ENCODE measurements at regions not wholly inside any gene's neighbourhood (a gene's known extent, or its start where the extent isn't known, plus 50 kb on each side); places are given as distances from the start of the nearest gene placed in this dataset.
A peak's percentile ranks its signal among the peaks of the same experiment; 100 is the strongest.

- TF ChIP-seq MYC (IDR thresholded peaks at IDR 0.05; ENCODE audit: low read depth, low read length) (no peak), MAX (IDR thresholded peaks at IDR 0.05; ENCODE audit: low read depth, low read length) (no peak), POLR2A (IDR thresholded peaks at IDR 0.05; ENCODE audit: extremely low read depth, insufficient read length) (no peak), CTCF (IDR thresholded peaks at IDR 0.05; ENCODE audit: low read depth, low read length) (no peak)
- no peak overlapping the region for H3K4me3 ChIP-seq (ENCODE audit: low read depth, low read length)
- DNase-seq (ENCODE audit: low read depth) = no peak
Observed at GRCh38 chr1:203954293-203954692, 92.9 kb downstream of the SNRPE start.

- DNase-seq (ENCODE audit: low read depth) = peak; percentile 87
Observed at GRCh38 chr1:203954788-203955552, 93.6 kb downstream of the SNRPE start.

GRCh38 chr1:203968761-203969160 is 104.2 kb upstream of the SOX13 start:
- TF ChIP-seq MYC (IDR thresholded peaks at IDR 0.05; ENCODE audit: low read depth, low read length) (no peak), MAX (IDR thresholded peaks at IDR 0.05; ENCODE audit: low read depth, low read length) (no peak), CTCF (IDR thresholded peaks at IDR 0.05; ENCODE audit: low read depth, low read length) (no peak), POLR2A (IDR thresholded peaks at IDR 0.05; ENCODE audit: extremely low read depth, insufficient read length) (no peak)
- no peak overlapping the region for H3K4me3 ChIP-seq (ENCODE audit: low read depth, low read length)
- no peak for DNase-seq (ENCODE audit: low read depth)

More at GRCh38 chr1:203954788-203955552, 93.6 kb downstream of the SNRPE start:
- no peak overlapping the region for H3K4me3 ChIP-seq (ENCODE audit: low read depth, low read length)
- no peak for TF ChIP-seq CTCF (IDR thresholded peaks at IDR 0.05; ENCODE audit: low read depth, low read length)

GRCh38 chr1:203969846-203970245 is 103.1 kb upstream of the SOX13 start:
- no peak overlapping the region for H3K4me3 ChIP-seq (ENCODE audit: low read depth, low read length)
- TF ChIP-seq POLR2A (IDR thresholded peaks at IDR 0.05; ENCODE audit: extremely low read depth, insufficient read length) = no peak
- TF ChIP-seq MYC (IDR thresholded peaks at IDR 0.05; ENCODE audit: low read depth, low read length) = no peak
- TF ChIP-seq CTCF (IDR thresholded peaks at IDR 0.05; ENCODE audit: low read depth, low read length) = no peak
- no peak for TF ChIP-seq MAX (IDR thresholded peaks at IDR 0.05; ENCODE audit: low read depth, low read length)
- no peak for DNase-seq (ENCODE audit: low read depth)

- no peak for DNase-seq (ENCODE audit: low read depth)
- H3K4me3 ChIP-seq (ENCODE audit: low read depth, low read length) = no peak overlapping the region
- TF ChIP-seq POLR2A (IDR thresholded peaks at IDR 0.05; ENCODE audit: extremely low read depth, insufficient read length) = no peak
- TF ChIP-seq MYC (IDR thresholded peaks at IDR 0.05; ENCODE audit: low read depth, low read length) = no peak
- TF ChIP-seq CTCF (IDR thresholded peaks at IDR 0.05; ENCODE audit: low read depth, low read length) = no peak
- no peak for TF ChIP-seq MAX (IDR thresholded peaks at IDR 0.05; ENCODE audit: low read depth, low read length)
Observed at GRCh38 chr1:203985044-203985443, 87.9 kb upstream of the SOX13 start.

- no peak overlapping the region for H3K4me3 ChIP-seq (ENCODE audit: low read depth, low read length)
- DNase-seq (ENCODE audit: low read depth) = no peak
- TF ChIP-seq MYC (IDR thresholded peaks at IDR 0.05; ENCODE audit: low read depth, low read length) (no peak), POLR2A (IDR thresholded peaks at IDR 0.05; ENCODE audit: extremely low read depth, insufficient read length) (no peak), CTCF (IDR thresholded peaks at IDR 0.05; ENCODE audit: low read depth, low read length) (no peak), MAX (IDR thresholded peaks at IDR 0.05; ENCODE audit: low read depth, low read length) (no peak)
Observed at GRCh38 chr1:203985676-203986075, 87.2 kb upstream of the SOX13 start.
